HFFc6 (cell line): ENCODE measurements at regions not wholly inside any gene's neighbourhood (a gene's known extent, or its start where the extent isn't known, plus 50 kb on each side); places are given as distances from the start of the nearest gene placed in this dataset.

Source experiments
- DNase-seq: peaks from one replicate; pipeline ENCODE4 v3.0.0-alpha.2; 2018
- H3K27ac Mint-ChIP-seq: 2 replicates; pipeline ENCODE4 v1.8.0; 2020; ENCODE audit warnings: mild to moderate bottlenecking, mixed read lengths
- H3K27me3 Mint-ChIP-seq: 2 replicates; pipeline ENCODE4 v1.8.0; 2021; ENCODE audit warnings: mild to moderate bottlenecking, moderate library complexity, mixed read lengths; ENCODE audit not compliant: insufficient read depth
- H3K36me3 Mint-ChIP-seq: 2 replicates; pipeline ENCODE4 v1.8.0; 2021; ENCODE audit warnings: low read depth, mixed read lengths
- H3K4me1 Mint-ChIP-seq: 2 replicates; pipeline ENCODE4 v1.8.0; 2020; ENCODE audit warnings: low read depth, mixed read lengths
- H3K4me3 Mint-ChIP-seq: 2 replicates; pipeline ENCODE4 v1.8.0; 2020; ENCODE audit warnings: mild to moderate bottlenecking, moderate library complexity, mixed read lengths
- H3K9me3 Mint-ChIP-seq: 2 replicates; pipeline ENCODE4 v1.8.0; 2020; ENCODE audit warnings: mild to moderate bottlenecking, mixed read lengths
- TF ChIP-seq, protein P1 (sequence below): fragments of 200-600 bp; sonication (generic); IDR thresholded peaks from 2 replicates; pipeline ENCODE4 v1.5.0; 2021; ENCODE audit warnings: antibody characterized with exemption, mild to moderate bottlenecking

GRCh38 chr7:118801366-118801765, 576.9 kb downstream of the ANKRD7 start:
- Mint-ChIP-seq H3K36me3 (peaks cover 3% of the 10 kb centered on the region), H3K4me3 (no peak overlapping the region), H3K9me3 (peaks cover 59% of the 10 kb centered on the region), H3K27ac (no peak overlapping the region), H3K4me1 (no peaks in the 10 kb centered on the region), H3K27me3 (no peaks in the 10 kb centered on the region)
- no peak for DNase-seq
- TF ChIP-seq, protein P1, sequence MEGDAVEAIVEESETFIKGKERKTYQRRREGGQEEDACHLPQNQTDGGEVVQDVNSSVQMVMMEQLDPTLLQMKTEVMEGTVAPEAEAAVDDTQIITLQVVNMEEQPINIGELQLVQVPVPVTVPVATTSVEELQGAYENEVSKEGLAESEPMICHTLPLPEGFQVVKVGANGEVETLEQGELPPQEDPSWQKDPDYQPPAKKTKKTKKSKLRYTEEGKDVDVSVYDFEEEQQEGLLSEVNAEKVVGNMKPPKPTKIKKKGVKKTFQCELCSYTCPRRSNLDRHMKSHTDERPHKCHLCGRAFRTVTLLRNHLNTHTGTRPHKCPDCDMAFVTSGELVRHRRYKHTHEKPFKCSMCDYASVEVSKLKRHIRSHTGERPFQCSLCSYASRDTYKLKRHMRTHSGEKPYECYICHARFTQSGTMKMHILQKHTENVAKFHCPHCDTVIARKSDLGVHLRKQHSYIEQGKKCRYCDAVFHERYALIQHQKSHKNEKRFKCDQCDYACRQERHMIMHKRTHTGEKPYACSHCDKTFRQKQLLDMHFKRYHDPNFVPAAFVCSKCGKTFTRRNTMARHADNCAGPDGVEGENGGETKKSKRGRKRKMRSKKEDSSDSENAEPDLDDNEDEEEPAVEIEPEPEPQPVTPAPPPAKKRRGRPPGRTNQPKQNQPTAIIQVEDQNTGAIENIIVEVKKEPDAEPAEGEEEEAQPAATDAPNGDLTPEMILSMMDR: no peak

- Mint-ChIP-seq H3K27me3 (no peaks in the 10 kb centered on the region), H3K4me1 (no peaks in the 10 kb centered on the region), H3K27ac (no peak overlapping the region), H3K36me3 (peaks cover 3% of the 10 kb centered on the region), H3K4me3 (no peak overlapping the region), H3K9me3 (peaks cover 53% of the 10 kb centered on the region)
- TF ChIP-seq, protein P1: no peak
- no peak for DNase-seq
Measured at GRCh38 chr7:118802726-118803125, 578.2 kb downstream of the ANKRD7 start.

GRCh38 chr7:118826246-118826645, 601.7 kb downstream of the ANKRD7 start:
- DNase-seq: no peak
- peaks cover 46% of the 10 kb centered on the region for H3K9me3 Mint-ChIP-seq
- H3K36me3 Mint-ChIP-seq: 0 out of 2 replicates have a peak, but pooled peaks cover 6% of the 10 kb centered on the region
- H3K4me1 Mint-ChIP-seq: no peaks in the 10 kb centered on the region
- no peak overlapping the region for H3K4me3 Mint-ChIP-seq
- H3K27me3 Mint-ChIP-seq: no peaks in the 10 kb centered on the region; the same call in 1 of the 2 replicates
- TF ChIP-seq, protein P1: no peak
- H3K27ac Mint-ChIP-seq: no peak overlapping the region

DNA sequence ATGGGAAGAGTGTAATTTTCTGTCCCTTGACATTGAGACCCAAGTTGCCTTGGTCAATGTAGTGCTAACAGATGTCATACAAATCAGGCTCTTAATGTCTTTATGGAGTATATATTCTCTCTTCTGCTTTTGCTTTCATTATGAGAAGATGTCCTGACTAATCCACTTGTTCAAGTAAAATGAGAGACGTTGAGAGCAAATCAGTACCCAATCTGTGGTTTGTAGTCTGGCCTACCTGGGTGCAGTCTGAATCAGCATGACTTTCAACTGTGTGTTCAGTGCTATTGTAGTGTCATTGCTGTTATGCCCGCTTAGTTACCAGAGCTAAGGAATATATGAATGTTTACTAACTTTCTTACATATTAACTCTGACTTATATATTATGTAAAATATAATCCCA, 612.4 kb downstream of the ANKRD7 start:
- TF ChIP-seq, protein P1: no peak
- peaks cover 4% of the 10 kb centered on the region; the same call in 1 of the 2 replicates for H3K9me3 Mint-ChIP-seq
- H3K4me1 Mint-ChIP-seq: no peaks in the 10 kb centered on the region
- no peak overlapping the region for H3K27ac Mint-ChIP-seq
- H3K27me3 Mint-ChIP-seq: no peaks in the 10 kb centered on the region
- H3K4me3 Mint-ChIP-seq: no peak overlapping the region
- H3K36me3 Mint-ChIP-seq: no peaks in the 10 kb centered on the region
- DNase-seq: no peak

GRCh38 chr7:118839515-118839914, 615.0 kb downstream of the ANKRD7 start:
- H3K36me3 Mint-ChIP-seq: no peaks in the 10 kb centered on the region
- no peaks in the 10 kb centered on the region for H3K4me1 Mint-ChIP-seq
- no peak overlapping the region for H3K4me3 Mint-ChIP-seq
- H3K27me3 Mint-ChIP-seq: no peaks in the 10 kb centered on the region
- DNase-seq: no peak
- TF ChIP-seq, protein P1: no peak
- H3K9me3 Mint-ChIP-seq: peaks cover 4% of the 10 kb centered on the region; the same call in 1 of the 2 replicates
- H3K27ac Mint-ChIP-seq: no peak overlapping the region

- peaks cover 13% of the 10 kb centered on the region for H3K9me3 Mint-ChIP-seq
- H3K4me3 Mint-ChIP-seq: no peak overlapping the region
- H3K4me1 Mint-ChIP-seq: no peaks in the 10 kb centered on the region
- TF ChIP-seq, protein P1: no peak
- H3K27me3 Mint-ChIP-seq: no peaks in the 10 kb centered on the region
- no peaks in the 10 kb centered on the region for H3K36me3 Mint-ChIP-seq
- no peak for DNase-seq
- no peak overlapping the region for H3K27ac Mint-ChIP-seq
Measured at GRCh38 chr7:118843456-118843855, 619.0 kb downstream of the ANKRD7 start.
